GM19025 (cell line): ENCODE measurements at regions not wholly inside any gene's neighbourhood (a gene's known extent, or its start where the extent isn't known, plus 50 kb on each side); places are given as distances from the start of the nearest gene placed in this dataset.

Experiments
- ATAC-seq: cut with Tn5 transposase; IDR thresholded peaks from one replicate; pipeline ENCODE4 v1.9.1; 2021; ENCODE audit warnings: mild to moderate bottlenecking, low read depth, moderate library complexity; ENCODE audit not compliant: unreplicated experiment

DNA sequence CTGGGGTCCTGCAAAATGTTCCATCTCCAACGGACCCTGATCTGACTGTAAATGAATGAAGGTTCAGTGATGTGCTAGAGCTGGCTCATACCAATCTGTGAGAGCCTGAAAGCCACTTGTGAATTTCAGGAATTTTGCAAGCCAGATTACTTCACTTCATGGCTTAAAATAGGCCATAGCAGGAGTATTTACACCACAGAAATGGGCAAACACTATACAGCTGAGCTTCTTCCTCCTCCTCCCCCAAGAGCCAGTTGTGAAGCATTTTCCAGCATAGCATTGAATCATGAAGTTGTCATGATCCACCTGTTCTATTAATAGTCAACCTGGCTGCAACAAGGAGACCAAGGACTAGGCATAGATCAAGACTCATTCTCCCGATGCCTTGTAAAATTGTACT, 141.3 kb upstream of the RASSF8 start:
- no peak for ATAC-seq

DNA sequence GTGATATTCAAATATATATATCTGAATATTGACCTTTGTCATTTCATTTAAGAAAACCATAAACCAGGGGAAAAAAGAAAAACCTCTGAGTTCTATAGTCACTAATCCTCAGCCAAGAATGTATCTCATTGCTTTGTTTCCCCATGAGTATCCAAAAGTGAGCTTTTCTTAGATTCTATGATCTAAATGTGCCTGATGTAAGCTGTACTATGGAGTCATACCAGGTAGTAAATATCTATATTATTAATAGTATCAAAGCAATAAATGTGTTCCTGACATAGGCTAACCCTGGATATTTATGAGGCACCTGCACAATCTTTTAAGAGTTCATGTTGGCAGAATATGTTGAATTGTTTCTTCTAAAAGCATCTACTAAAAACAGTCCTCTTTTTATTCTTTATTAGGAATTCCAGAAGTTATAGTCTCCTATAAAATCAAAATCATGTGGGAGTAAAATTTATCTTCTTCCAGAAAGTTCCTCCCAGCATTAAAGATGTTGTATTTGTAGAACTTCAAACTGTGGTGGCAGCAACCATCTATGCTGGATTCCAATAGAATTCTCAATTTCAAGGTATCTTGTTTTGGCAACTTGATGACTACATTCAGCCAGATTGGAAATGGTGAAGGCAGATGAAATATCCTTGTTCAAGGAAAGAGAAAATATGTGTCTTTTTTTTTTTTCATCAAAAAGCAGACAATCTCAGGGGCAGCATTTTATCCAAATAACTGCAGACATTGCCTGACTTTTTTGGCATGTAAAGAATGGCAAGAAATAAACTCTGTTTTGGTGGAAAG, 139.7 kb upstream of the RASSF8 start:
- no peak for ATAC-seq

DNA sequence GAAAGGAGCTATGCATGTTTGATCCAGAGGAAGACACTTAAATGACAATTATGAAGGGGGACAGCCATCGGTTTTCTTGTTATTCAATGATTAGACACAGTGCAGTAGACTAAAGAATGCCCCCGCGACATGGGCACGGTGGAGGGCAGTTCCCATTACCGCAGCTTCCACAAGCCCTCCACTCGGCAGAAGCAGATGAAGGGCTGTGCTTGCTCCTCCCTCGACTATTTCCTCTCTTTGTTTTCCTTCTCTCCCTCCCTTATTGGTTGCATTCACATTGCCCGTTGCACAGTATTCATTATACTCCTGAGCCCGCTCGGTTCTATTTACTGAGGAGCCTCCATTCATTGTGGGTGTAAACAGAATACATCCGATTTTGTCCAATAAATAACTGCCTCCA, 138.8 kb upstream of the RASSF8 start:
- ATAC-seq: no peak

DNA sequence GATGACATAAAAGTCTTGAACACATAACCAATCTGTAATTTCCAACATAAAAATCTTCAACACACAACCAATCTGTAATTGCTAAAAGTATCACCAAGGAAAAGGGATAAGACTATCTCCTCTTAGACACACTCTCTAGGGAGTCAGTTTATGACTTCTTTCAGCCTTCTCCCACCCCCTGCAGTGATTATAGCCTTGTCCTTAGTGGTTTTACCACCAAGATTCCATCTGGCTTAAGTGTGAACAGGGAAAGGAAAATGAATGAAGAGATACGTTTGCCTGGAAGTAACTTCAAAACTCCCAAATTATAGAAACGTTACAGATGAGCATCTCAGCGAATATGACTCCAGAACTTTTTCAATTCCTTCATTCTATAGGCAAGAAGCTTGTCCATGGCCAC, 136.2 kb upstream of the RASSF8 start:
- ATAC-seq: no peak

DNA sequence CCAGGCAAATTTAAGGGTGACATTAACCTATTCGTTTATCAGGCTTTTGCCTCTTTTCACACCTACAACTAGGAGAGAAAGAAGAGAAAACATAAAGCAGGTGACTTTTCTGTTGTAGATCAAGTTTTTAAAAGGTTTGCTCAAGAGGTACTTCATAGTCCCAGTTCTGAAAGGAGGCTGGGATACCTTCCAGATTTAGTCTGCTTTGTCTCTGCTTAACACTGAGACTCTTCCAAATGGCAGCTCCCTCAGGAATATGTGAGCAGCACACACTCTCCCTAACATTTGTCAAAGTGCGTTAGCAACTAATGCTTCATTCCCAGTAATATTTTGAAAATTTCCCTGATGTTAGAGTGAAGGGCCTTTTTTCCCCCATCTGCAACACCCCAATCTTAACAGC, 133.7 kb upstream of the RASSF8 start:
- ATAC-seq: no peak

DNA sequence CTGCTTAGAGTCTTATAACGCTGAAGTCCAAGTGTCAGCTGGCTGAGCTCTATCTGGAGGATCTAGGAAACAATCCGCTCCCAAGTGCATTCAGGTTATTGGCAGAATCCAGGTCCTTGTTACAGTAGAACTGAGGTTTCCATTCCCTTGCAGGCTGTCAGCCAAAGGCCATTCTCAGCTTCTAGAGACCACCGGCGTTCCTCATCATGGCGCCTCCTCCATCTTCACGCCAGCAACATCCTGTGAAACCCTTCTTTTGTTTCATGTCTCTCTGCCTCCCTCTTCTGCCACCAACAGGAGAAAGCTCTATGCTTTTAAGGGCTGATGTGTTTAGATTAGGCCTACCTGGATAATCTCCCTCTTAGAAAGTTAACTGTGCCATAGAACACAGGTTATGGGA, 133.0 kb upstream of the RASSF8 start:
- ATAC-seq: no peak

DNA sequence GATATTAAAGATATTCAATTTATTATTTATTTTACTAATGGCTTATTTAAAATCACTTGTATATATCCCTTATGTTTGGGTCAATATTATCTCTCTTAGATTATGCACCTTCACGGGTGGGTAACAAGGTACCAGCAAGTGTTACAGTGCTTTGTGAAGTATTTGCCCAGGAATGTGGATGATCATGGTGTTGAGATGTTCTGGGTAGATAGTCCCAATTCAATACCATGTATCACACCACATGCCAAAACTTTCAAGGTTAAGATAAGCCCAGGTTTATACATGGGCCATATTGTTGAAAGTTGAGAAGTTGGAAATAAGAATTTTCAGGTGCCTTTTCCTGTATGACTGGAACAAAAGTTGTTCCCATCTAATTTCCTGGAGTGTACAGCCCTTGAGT, 131.3 kb upstream of the RASSF8 start:
- ATAC-seq: no peak

DNA sequence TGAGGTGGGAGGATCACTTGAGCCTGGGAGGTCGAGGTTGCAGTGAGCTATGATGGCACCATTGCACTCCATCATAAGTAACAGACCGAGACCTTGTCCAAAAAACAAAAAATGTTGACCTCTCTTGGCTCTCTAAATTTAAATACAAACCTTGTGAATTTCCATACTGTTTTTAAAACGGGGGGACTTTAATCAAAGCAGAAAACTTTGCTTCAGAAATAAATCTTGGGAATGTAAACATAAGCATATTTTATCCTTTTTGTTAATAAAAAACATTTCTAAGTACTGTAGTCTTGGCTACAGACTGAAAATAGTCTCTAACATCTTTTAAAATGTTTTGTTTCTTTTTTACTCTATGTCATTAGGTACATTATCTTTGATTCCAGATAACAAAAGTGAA, 130.7 kb upstream of the RASSF8 start:
- no peak for ATAC-seq

DNA sequence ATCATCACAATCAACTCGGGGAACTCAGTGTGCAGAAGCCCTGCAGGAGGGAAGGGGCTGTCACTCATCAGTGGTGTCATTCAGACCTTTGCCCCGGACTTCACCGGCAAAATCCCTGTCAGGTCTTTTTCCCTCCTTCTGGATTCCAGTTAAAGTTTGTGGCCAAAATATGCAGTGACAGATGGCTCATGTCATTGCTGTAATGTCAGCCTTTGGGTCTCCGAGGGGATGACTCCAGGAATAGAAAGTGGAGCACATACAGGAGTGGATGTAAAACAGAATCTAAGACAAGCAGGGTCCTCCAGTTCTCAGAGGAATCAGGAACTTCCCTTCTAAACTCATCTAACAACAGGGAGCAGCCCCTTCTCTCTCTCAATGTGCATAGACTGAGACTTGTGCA, 130.3 kb upstream of the RASSF8 start:
- no peak for ATAC-seq

DNA sequence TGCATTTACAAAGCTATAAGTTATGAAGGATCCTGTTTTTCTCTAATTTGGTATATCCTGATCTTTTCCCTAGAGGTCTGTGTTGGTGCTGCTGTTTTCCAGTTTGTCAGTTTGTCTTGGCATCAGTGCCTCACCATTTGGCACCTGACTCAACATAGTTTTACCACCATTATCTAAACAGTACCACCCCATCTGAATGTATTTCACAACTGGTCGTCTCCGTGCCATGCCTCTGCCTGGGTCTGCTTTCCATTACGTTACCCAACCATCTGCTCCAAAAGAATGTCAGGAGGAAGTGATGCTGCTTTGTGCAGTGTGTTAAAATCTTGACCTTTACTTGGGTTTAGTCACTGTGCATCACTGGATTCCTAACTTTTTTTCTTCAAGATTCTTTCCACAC, 129.3 kb upstream of the RASSF8 start:
- ATAC-seq: no peak

DNA sequence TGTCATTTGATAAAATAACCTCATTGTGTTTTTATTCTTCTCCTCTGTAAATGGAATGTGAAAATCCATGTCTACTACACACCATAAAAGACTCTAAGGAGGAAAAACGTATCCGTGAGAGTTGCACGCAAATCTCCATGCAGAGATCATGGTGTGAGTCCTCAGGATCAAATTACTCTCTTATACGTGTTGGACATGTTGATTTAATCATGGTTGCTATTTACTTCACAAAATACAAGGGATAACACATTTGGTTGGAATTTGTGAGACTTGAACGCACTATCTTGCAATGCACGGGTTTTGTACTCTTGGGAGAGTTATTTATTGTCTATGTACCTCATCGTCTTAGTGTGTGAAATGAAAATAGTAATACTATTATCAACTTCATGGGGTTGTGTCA, 128.0 kb upstream of the RASSF8 start:
- ATAC-seq: no peak

DNA sequence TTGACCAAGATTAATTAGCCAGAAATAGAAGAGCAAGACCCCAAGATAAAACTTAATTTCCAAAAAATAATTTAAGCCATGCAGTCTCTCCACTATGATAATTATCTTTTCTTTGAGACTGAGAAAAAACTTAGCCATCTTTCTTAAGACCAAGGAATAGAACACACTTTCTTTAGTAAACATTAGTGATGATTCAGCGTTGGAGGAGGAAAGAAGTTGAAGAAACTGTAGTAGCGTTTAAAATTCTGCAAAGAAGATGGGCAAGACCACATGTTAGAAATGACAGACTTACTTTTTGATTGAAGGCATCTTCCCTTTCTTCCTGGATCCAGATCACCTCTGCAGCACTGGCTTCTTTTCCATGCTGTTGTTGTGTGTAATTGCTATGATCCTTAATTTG, 124.8 kb upstream of the RASSF8 start:
- ATAC-seq: no peak

DNA sequence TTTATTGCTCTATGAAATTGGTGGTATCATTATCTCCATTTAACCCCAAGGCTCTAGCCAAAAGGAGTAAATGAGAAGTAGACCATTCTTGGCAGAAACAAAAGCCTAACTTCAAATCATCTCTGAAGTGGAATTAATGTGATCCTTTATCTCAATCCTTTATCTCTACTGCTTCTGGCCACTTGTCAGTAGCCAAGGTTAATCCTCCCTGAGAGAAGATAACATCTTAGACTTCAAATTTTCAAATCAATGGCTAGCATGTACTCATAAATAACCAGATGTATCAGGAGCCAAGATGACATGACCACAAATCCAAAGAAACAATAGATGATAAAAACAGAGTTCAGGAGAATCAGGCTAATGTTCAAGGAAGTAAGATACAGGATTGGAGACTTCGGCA, 123.1 kb upstream of the RASSF8 start:
- no peak for ATAC-seq

DNA sequence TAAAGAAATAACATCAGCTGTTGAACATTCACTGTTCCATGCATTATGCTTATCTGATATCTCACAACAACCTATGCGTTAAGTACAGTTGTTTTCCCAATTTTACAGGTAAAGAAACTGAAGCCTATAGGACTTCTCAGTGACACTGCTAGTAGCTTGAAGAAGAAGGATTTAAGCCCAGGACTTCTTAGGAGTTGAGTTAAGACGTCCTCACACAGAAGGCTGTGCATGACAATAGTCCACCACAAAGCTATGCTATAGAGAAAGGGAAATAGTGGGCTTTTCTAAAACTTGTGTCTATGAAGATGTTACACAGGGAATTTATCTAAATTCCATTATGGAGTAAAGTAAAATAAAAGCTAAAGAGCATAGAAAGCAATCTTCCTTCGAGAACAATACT, 120.5 kb upstream of the RASSF8 start:
- ATAC-seq: no peak

DNA sequence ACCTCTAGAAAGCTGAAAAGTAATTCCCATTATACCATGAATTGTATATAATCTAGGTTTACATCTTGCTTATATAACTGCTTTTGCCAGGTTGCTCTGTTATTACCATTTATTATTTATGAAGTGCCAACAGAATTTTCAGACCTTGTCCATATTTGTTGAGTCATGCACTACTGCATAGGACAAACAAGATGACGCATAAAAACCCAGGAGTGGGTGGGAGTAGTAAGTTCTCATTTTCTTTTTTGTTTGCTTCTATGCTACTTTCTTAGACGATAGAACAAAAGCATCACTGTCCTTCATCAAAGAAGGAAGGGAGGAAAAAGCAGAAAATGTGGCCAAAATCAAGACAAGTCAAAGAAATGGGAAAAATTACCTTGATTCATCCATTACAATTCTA, 119.0 kb upstream of the RASSF8 start:
- no peak for ATAC-seq

DNA sequence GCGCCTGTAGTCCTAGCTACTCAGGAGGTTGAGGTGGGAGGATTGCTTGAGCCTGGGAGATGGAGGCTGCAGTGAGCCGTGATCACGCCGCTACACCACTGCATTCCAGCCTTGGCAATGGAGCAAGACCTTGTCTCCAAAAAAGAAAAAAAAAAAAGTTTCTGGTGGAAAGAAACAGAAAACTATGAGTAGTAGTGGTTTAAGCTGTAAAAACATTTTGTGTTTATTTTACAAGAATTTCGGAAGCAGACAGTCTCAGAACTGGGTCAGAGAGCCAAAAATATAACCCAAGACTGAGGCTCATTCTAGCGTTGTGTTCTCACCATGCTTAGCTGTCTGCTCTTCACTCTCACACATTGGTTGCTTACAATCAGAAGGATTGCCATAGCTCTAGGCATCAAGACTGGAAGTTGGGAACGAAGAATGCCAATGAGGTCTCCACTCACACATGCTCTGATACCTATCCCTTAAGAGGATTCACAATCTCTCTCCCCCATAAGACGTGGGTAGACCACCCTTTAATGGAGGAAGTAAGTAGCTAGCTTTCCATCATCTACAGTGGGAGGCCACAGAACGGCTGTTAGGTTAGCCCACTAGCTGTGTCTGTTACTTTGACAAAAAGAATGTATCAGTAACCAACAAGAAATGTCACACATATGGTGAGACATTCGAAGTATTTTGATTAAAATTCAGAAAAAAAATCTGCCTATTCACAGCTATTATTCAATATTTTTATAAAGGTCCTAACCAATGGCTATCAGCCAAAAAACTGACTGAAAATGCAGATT, 117.6 kb upstream of the RASSF8 start:
- no peak for ATAC-seq

DNA sequence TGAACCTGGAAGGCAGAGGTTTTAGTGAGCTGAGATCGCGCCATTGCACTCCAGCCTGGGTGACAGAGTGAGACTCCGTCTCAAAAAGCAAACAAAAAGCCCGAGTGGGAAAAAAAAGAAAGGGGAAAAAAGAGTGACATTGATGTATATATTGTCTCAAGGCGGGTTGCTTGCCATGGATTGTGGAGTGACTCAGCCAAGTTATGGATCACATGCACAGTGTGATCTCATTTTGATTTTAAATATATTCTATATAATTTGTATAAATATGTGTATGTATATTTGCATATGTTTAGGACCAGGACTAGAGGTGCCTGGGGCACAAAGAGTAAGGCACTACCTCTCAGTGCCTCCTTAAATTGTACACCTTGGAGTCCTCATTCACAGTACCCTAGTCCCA, 116.2 kb upstream of the RASSF8 start:
- ATAC-seq: no peak

DNA sequence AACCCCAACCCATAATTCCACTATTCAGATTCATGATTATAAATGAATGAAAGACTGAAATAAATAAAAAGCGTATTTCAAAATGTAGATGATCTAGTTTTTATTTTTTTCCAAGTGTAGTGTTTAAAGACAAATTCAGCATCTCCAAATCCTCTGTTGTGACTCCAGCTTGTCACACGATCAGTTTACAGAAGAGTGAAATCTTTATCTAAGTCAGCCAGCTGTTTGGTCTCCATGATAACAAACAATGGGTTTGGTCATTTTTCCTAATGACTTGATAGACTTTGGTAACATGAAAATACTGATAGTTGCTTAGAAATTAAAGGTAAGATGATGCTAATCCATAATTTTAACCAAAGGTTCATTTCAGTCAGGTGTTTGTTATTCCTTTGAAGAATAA, 114.5 kb upstream of the RASSF8 start:
- ATAC-seq: no peak

DNA sequence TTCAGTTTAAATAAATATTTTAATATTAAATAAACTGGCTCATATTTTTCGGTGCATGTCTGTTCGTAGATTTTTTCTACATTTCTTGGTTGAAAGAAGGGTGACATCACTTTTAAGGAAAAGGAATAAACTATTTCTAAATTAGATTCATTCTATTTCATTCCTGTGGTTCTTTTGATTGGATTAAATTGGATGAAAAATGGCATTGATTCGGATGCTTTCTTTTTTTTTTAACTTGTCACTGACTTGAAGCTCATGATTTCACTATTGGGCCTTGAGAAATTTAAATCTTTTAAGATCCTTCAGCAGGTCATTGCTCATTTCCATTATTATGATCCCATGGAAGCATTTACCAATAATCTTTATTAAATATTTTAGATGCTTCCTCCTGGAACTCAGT, 113.1 kb upstream of the RASSF8 start:
- no peak for ATAC-seq

DNA sequence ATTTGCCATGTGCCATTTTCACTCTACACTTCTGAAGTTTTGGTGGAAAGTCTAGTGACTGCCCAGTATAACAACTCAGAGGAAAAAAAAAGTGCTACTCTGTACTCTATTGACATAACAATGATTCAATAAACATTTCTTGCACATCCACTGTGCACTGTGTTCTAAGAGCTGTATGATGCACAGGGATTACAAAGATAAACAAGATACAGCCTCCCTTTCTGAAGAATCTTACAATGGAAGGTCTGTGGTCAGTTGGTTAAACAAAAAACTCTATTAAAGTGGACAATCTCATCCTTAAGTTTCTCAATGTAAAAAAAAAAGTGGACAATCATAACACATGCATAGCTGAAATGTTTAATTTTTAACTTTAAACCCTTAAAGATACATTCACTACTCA, 105.7 kb upstream of the RASSF8 start:
- ATAC-seq: no peak

DNA sequence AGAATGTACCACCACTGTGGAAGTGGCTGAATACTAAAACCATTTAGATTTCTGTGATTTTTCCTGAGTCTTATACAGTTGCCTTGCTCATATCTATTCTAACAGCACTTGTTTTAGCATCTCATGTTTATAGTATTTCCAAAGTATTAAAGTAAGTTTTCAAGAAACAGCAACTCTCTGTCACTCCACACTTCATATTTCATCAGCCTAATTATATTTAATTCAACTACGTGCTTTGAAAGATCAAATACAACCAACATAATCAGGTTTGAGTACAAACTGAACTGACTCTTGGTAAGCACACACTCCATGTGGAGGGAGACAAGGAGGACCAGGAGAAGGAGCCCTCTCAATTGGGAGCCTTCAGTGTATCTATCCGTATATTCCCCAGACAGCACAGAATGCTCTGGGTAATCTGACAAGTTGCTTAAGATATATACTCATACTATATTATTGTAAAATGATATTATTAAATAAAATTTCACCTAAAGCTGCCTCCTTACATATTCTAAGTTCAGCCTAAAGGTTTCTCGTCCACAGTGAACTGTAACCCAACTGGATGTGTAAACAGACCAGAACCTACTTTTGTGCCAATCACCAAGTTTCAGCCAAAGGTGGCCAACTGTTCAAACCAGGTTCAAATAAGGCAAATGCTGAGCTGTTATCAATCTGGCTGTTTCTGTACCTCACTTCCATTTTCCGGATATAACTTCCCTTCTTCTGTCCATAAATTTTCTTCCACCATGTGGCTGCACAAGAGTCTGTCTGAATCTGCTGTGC, 105.0 kb upstream of the RASSF8 start:
- ATAC-seq: no peak
